Osteoblast (primary cell): ENCODE measurements at regions not wholly inside any gene's neighbourhood (a gene's known extent, or its start where the extent isn't known, plus 50 kb on each side); places are given as distances from the start of the nearest gene placed in this dataset.

Source experiments
- DNase-seq: peaks from one replicate; pipeline ENCODE4 v3.0.0; 2011; ENCODE audit warnings: low spot score, mixed read lengths; ENCODE audit not compliant: insufficient read length; ENCODE audit errors: missing footprints
- H2AFZ ChIP-seq: 2 replicates; pipeline ENCODE4 v1.6.0; 2011; ENCODE audit warnings: mild to moderate bottlenecking, low read length
- H3K27ac ChIP-seq: 2 replicates; pipeline ENCODE4 v1.5.1; 2011; ENCODE audit warnings: mild to moderate bottlenecking, low read depth, low read length, moderate library complexity
- H3K27me3 ChIP-seq: 2 replicates; pipeline ENCODE4 v1.6.0; 2012; ENCODE audit warnings: mild to moderate bottlenecking, control low read depth, inconsistent platforms, low read length, moderate library complexity; ENCODE audit not compliant: insufficient read depth
- H3K36me3 ChIP-seq: 2 replicates; pipeline ENCODE4 v1.5.1; 2011; ENCODE audit warnings: mild to moderate bottlenecking, low read length, control low read depth, moderate library complexity; ENCODE audit not compliant: insufficient read depth
- H3K4me1 ChIP-seq: 2 replicates; pipeline ENCODE4 v1.5.1; 2011; ENCODE audit warnings: mild to moderate bottlenecking, low read length, control low read depth, moderate library complexity; ENCODE audit not compliant: insufficient read depth
- H3K4me2 ChIP-seq: 2 replicates; pipeline ENCODE4 v1.6.0; 2011; ENCODE audit warnings: mild to moderate bottlenecking, low read length; ENCODE audit not compliant: insufficient read depth
- H3K4me3 ChIP-seq: fragments of 200-600 bp; sonication (generic); 3 replicates; pipeline ENCODE4 v1.5.1; 2012; ENCODE audit warnings: mild to moderate bottlenecking, low read length, inconsistent platforms; ENCODE audit not compliant: insufficient read depth
- H3K79me2 ChIP-seq: 2 replicates; pipeline ENCODE4 v1.6.0; 2012; ENCODE audit warnings: mild to moderate bottlenecking, low read length, control low read depth, inconsistent platforms; ENCODE audit not compliant: insufficient read depth
- H3K9me3 ChIP-seq: 2 replicates; pipeline ENCODE4 v1.5.1; 2011; ENCODE audit warnings: low read depth, low read length, control low read depth
- H4K20me1 ChIP-seq: 2 replicates; pipeline ENCODE4 v1.6.0; 2012; ENCODE audit warnings: mild to moderate bottlenecking, low read length, control low read depth; ENCODE audit not compliant: insufficient read depth
- TF ChIP-seq, protein P1 (sequence below): IDR thresholded peaks from 2 replicates; pipeline ENCODE4 v1.5.1; 2011; ENCODE audit warnings: mild to moderate bottlenecking, low read depth, low read length, moderate library complexity; ENCODE audit errors: extremely low read depth

DNA sequence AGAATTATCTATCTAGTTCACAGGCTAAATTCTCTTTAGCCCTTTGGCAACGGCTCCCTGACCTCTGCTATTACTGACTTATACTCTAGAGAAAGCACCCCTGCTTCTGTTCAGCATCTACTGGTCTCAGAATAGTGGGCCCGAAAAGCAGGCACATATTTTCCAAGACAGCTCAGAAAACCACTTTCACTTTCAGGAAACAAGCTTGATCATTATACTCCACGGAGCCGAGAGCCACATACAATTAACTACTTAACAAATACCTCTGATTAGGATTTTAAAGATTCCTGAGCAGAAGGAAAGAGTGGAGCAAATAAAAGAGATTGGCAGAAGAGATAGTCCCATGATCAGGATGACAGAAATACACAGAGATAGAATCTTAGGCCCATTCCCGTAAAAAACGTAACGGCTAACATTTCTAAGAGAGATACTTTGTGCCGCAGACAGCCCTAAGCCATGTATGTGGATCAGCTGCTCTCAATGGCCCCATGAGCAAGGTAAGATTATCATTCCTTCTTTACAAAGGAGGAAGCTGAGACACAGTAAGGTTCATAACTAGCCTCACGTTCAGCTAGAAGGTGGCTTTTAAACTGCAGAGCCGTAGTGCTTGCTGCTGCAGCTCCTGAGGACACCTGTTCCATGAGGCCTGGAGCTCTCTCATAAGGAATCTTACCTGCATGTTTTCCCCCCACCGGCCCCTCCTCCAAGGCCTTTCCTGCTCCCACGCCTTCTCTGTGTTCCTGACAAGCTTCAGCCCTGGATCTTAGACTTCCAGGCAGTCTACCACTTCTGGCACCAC, 227.2 kb downstream of the FOXO1 start:
- Histone ChIP-seq H2AFZ (peak overlapping the region; percentile 88), H3K27ac (peak overlapping the region; percentile 69), H3K4me2 (peak overlapping the region; percentile 74), H4K20me1 (no peaks in the 10 kb centered on the region), H3K9me3 (no peaks in the 10 kb centered on the region), H3K36me3 (no peaks in the 10 kb centered on the region), H3K27me3 (no peaks in the 10 kb centered on the region), H3K4me3 (peak overlapping the region; percentile 64), H3K79me2 (no peaks in the 10 kb centered on the region), H3K4me1 (peaks cover 24% of the 10 kb centered on the region)
- DNase-seq, result peak; percentile 78
- TF ChIP-seq, protein P1, sequence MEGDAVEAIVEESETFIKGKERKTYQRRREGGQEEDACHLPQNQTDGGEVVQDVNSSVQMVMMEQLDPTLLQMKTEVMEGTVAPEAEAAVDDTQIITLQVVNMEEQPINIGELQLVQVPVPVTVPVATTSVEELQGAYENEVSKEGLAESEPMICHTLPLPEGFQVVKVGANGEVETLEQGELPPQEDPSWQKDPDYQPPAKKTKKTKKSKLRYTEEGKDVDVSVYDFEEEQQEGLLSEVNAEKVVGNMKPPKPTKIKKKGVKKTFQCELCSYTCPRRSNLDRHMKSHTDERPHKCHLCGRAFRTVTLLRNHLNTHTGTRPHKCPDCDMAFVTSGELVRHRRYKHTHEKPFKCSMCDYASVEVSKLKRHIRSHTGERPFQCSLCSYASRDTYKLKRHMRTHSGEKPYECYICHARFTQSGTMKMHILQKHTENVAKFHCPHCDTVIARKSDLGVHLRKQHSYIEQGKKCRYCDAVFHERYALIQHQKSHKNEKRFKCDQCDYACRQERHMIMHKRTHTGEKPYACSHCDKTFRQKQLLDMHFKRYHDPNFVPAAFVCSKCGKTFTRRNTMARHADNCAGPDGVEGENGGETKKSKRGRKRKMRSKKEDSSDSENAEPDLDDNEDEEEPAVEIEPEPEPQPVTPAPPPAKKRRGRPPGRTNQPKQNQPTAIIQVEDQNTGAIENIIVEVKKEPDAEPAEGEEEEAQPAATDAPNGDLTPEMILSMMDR, result no peak

DNA sequence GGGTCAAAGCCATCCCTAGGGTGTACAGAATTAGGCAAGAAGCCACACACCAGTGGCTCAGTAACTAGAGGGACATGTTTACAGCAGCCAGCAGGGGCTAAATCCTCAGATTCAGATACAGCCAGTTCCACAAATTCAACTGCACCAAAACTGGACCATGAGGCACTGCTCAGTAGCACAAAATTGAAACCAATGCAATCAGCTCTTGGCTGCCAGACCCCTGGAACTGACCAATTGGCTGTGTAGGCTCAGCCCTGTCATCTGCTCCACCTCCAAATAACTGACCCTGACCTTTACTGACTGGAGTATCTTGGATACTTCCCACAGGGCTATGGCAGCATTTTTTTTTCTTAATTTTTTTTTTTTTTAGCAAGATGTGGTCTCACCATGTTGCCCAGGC, 226.5 kb downstream of the FOXO1 start:
- TF ChIP-seq, protein P1, result no peak
- Histone ChIP-seq H3K27me3 (no peaks in the 10 kb centered on the region), H3K36me3 (no peaks in the 10 kb centered on the region), H3K4me3 (no peak overlapping the region), H3K27ac (no peak overlapping the region), H2AFZ (no peak overlapping the region), H4K20me1 (no peaks in the 10 kb centered on the region), H3K79me2 (no peaks in the 10 kb centered on the region), H3K9me3 (no peaks in the 10 kb centered on the region), H3K4me1 (peaks cover 24% of the 10 kb centered on the region), H3K4me2 (no peak overlapping the region)
- no peak for DNase-seq

DNA sequence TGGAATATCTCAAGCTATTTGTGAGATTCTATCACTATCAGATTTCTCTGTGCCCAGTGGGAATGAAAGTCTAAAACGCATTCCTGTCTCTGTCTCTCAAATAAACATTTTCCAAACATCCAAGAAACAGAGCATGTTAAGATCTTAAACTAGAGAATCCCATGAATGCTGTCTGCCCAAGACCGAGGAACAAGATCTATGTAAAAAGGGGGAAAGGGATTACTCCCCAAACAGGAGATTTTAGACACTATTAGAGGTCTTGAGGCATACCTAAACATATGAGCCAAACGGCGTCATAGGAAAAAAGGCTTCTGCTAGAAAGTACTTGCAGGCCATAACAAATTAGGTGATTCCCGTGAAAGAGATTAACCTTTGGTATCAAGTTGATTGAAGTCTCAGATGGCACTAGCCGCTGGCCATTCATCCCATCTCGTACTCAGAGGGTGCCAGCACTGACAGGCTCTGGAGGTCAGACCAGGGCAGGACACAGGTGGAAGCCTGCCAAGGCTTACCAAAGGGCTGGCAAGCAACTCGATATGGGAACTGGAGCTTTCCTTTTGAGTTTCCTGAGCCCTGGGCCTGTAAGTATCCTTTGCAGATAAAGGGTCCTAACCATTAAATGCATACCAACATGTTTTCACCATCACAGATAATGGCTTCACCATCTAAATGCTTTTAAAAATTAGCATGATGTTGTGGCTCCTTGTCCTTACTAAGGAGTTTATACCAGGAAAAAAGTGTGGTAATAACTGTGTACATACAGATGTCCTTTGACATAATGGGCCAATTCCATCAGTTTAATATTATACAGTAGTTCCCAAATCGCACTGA, 225.2 kb downstream of the FOXO1 start:
- DNase-seq, result no peak
- no peaks in the 10 kb centered on the region for H3K36me3 ChIP-seq
- no peaks in the 10 kb centered on the region for H4K20me1 ChIP-seq
- H3K4me2 ChIP-seq, result peak overlapping the region; percentile 18
- H3K9me3 ChIP-seq, result no peaks in the 10 kb centered on the region
- no peak overlapping the region for H3K4me3 ChIP-seq
- no peaks in the 10 kb centered on the region for H3K79me2 ChIP-seq
- H3K4me1 ChIP-seq, result peaks cover 35% of the 10 kb centered on the region
- no peaks in the 10 kb centered on the region for H3K27me3 ChIP-seq
- TF ChIP-seq, protein P1, result no peak
- H2AFZ ChIP-seq, result peak overlapping the region; percentile 63
- H3K27ac ChIP-seq, result no peak overlapping the region

DNA sequence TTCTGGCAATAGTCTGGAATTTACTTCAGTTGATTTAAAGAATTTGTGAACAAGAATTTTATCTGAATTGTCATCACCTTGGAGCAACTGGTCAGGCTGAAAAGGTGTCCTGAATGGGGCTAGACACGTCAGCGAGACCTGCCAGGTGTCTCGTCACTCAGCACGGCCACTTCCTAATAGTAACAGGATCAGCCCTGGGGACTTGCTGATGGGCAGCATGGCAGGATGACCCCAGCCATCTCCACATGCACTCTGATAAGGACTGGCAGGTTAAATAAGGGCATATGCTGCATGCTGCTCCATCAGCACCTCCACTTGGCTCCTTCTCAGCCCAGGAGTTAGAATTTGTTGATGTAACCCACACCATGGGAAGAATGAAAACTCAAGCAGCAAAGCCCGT, 224.2 kb downstream of the FOXO1 start:
- H3K4me2 ChIP-seq, result no peak overlapping the region
- no peaks in the 10 kb centered on the region for H4K20me1 ChIP-seq
- H3K4me1 ChIP-seq, result peaks cover 36% of the 10 kb centered on the region
- TF ChIP-seq, protein P1, result no peak
- no peaks in the 10 kb centered on the region for H3K9me3 ChIP-seq
- no peak overlapping the region for H3K4me3 ChIP-seq
- no peak for DNase-seq
- no peak overlapping the region for H2AFZ ChIP-seq
- no peaks in the 10 kb centered on the region for H3K27me3 ChIP-seq
- H3K27ac ChIP-seq, result no peak overlapping the region
- no peaks in the 10 kb centered on the region for H3K79me2 ChIP-seq
- no peaks in the 10 kb centered on the region for H3K36me3 ChIP-seq
